ENCODE measurements at regions not wholly inside any gene's neighbourhood (a gene's known extent, or its start where the extent isn't known, plus 50 kb on each side); places are given as distances from the start of the nearest gene placed in this dataset.

DNA sequence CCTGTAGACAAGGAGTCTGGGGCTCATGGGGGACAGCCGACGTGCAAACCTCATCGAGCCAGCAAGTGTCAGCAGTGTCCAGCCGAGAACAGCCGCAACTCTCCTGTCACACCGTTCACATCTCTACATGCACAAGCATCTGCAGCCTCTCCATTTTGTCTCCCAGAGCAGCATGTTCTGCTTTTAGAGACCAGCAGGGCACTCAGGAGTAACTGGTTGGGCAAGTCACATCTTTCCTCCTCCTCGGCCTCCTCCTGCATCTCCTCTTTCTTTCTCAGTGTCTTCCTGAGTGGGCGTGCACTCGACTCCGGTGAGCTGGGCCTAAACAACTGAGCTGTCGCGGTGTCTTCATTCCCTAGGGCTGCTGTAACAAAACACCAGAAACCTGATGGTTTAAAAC is 249.9 kb downstream of the SH3BP4 start:
- TF ChIP-seq, protein P1, sequence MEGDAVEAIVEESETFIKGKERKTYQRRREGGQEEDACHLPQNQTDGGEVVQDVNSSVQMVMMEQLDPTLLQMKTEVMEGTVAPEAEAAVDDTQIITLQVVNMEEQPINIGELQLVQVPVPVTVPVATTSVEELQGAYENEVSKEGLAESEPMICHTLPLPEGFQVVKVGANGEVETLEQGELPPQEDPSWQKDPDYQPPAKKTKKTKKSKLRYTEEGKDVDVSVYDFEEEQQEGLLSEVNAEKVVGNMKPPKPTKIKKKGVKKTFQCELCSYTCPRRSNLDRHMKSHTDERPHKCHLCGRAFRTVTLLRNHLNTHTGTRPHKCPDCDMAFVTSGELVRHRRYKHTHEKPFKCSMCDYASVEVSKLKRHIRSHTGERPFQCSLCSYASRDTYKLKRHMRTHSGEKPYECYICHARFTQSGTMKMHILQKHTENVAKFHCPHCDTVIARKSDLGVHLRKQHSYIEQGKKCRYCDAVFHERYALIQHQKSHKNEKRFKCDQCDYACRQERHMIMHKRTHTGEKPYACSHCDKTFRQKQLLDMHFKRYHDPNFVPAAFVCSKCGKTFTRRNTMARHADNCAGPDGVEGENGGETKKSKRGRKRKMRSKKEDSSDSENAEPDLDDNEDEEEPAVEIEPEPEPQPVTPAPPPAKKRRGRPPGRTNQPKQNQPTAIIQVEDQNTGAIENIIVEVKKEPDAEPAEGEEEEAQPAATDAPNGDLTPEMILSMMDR (IDR thresholded peaks at IDR 0.05; ENCODE audit: insufficient read depth, low read length): no peak
- TF ChIP-seq, protein P2, sequence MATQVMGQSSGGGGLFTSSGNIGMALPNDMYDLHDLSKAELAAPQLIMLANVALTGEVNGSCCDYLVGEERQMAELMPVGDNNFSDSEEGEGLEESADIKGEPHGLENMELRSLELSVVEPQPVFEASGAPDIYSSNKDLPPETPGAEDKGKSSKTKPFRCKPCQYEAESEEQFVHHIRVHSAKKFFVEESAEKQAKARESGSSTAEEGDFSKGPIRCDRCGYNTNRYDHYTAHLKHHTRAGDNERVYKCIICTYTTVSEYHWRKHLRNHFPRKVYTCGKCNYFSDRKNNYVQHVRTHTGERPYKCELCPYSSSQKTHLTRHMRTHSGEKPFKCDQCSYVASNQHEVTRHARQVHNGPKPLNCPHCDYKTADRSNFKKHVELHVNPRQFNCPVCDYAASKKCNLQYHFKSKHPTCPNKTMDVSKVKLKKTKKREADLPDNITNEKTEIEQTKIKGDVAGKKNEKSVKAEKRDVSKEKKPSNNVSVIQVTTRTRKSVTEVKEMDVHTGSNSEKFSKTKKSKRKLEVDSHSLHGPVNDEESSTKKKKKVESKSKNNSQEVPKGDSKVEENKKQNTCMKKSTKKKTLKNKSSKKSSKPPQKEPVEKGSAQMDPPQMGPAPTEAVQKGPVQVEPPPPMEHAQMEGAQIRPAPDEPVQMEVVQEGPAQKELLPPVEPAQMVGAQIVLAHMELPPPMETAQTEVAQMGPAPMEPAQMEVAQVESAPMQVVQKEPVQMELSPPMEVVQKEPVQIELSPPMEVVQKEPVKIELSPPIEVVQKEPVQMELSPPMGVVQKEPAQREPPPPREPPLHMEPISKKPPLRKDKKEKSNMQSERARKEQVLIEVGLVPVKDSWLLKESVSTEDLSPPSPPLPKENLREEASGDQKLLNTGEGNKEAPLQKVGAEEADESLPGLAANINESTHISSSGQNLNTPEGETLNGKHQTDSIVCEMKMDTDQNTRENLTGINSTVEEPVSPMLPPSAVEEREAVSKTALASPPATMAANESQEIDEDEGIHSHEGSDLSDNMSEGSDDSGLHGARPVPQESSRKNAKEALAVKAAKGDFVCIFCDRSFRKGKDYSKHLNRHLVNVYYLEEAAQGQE (IDR thresholded peaks at IDR 0.05; ENCODE audit: insufficient replicate concordance, low read depth): no peak
- no peak for TF ChIP-seq POLR2AphosphoS5 (IDR thresholded peaks at IDR 0.05; ENCODE audit: low read depth)
